ENCODE measurements at regions not wholly inside any gene's neighbourhood (a gene's known extent, or its start where the extent isn't known, plus 50 kb on each side); places are given as distances from the start of the nearest gene placed in this dataset.

DNA sequence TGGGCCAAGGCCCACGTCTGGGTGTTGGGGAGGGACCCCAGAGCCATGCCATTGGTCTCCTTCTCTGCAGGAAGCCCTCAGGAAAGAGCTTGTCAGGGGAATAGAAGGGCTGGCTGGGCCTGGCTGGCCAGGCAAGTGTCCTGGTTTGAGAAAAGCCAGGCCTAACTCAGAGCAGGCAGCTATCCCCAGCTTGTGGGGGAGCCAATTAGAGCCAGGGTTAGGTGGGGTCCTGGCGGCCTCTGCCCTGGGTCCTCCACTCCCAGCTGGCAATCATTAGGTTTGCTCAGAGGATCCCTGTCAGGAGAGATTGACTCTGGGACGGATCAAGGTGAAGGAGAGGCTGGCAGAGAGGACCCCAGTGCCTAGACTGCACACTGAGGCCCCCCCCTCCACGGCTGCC, 64.8 kb downstream of the PJA1 start:
- TF ChIP-seq CTCF (IDR thresholded peaks at IDR 0.05; ENCODE audit: low read depth, low read length, poor library complexity, severe bottlenecking) (no peak), EZH2phosphoT487 (IDR thresholded peaks at IDR 0.05; ENCODE audit: borderline replicate concordance, low read length) (no peak)
- Histone ChIP-seq H3K4me2 (ENCODE audit: low read length) (no peak overlapping the region), H3K27me3 (ENCODE audit: control insufficient read depth, low read length) (no peaks in the 10 kb centered on the region), H3K4me3 (ENCODE audit: low read length) (no peak overlapping the region), H3K9me2 (replicated peaks; ENCODE audit: control insufficient read depth, low read length) (no peaks in the 10 kb centered on the region), H3K4me1 (ENCODE audit: control insufficient read depth, low read length) (no peaks in the 10 kb centered on the region), H3K27ac (ENCODE audit: low read depth, low read length) (no peak overlapping the region), H3K36me3 (ENCODE audit: control insufficient read depth, low read length) (no peaks in the 10 kb centered on the region), H3F3A (ENCODE audit: control insufficient read depth, insufficient read depth) (no peaks in the 10 kb centered on the region), H4K20me1 (ENCODE audit: control insufficient read depth, insufficient read depth, low read depth, low read length) (no peaks in the 10 kb centered on the region), H3K9me3 (ENCODE audit: control insufficient read depth, insufficient read depth, low read length) (no peaks in the 10 kb centered on the region), H3K79me2 (ENCODE audit: control insufficient read depth, low read length) (no peaks in the 10 kb centered on the region)

- no peak overlapping the region for H3K4me2 ChIP-seq (ENCODE audit: low read length)
- H3K79me2 ChIP-seq (ENCODE audit: control insufficient read depth, low read length): no peaks in the 10 kb centered on the region
- H3K4me3 ChIP-seq (ENCODE audit: low read length): no peak overlapping the region
- H3K36me3 ChIP-seq (ENCODE audit: control insufficient read depth, low read length): no peaks in the 10 kb centered on the region
- no peak overlapping the region for H3K27ac ChIP-seq (ENCODE audit: low read depth, low read length)
- H3K27me3 ChIP-seq (ENCODE audit: control insufficient read depth, low read length): no peaks in the 10 kb centered on the region
- TF ChIP-seq EZH2phosphoT487 (IDR thresholded peaks at IDR 0.05; ENCODE audit: borderline replicate concordance, low read length): no peak
- TF ChIP-seq CTCF (IDR thresholded peaks at IDR 0.05; ENCODE audit: low read depth, low read length, poor library complexity, severe bottlenecking): no peak
- H3K9me3 ChIP-seq (ENCODE audit: control insufficient read depth, insufficient read depth, low read length): no peaks in the 10 kb centered on the region
- H3F3A ChIP-seq (ENCODE audit: control insufficient read depth, insufficient read depth): no peaks in the 10 kb centered on the region
- H4K20me1 ChIP-seq (ENCODE audit: control insufficient read depth, insufficient read depth, low read depth, low read length): no peaks in the 10 kb centered on the region
- no peaks in the 10 kb centered on the region for H3K4me1 ChIP-seq (ENCODE audit: control insufficient read depth, low read length)
- no peaks in the 10 kb centered on the region for H3K9me2 ChIP-seq (replicated peaks; ENCODE audit: control insufficient read depth, low read length)
Observed at GRCh38 chrX:69097451-69098236, 67.6 kb downstream of the PJA1 start.

DNA sequence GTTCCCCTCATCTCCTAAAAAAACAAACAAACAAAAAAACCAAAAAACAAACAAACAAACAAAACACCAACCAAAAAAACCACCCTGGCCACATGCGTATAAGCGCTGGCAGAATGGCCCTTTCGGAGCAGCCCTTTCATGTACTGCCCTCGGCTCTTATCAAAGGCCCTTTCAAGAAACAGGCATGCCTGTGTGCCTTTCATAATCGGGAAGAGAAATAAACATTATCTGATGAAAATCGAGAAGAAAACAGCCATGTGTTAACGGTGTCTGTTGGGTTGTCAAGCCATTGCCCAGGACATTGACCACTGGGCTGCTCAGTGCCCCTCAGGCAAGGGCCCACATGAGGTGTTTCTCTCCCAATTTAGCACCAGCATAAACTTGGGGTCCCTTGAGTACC, 68.3 kb downstream of the PJA1 start:
- no peaks in the 10 kb centered on the region for H3K9me3 ChIP-seq (ENCODE audit: control insufficient read depth, insufficient read depth, low read length)
- H3K4me3 ChIP-seq (ENCODE audit: low read length): no peak overlapping the region
- H4K20me1 ChIP-seq (ENCODE audit: control insufficient read depth, insufficient read depth, low read depth, low read length): no peaks in the 10 kb centered on the region
- H3K4me1 ChIP-seq (ENCODE audit: control insufficient read depth, low read length): no peaks in the 10 kb centered on the region
- H3K9me2 ChIP-seq (replicated peaks; ENCODE audit: control insufficient read depth, low read length): no peaks in the 10 kb centered on the region
- H3F3A ChIP-seq (ENCODE audit: control insufficient read depth, insufficient read depth): no peaks in the 10 kb centered on the region
- TF ChIP-seq EZH2phosphoT487 (IDR thresholded peaks at IDR 0.05; ENCODE audit: borderline replicate concordance, low read length) (no peak), CTCF (IDR thresholded peaks at IDR 0.05; ENCODE audit: low read depth, low read length, poor library complexity, severe bottlenecking) (no peak)
- no peaks in the 10 kb centered on the region for H3K36me3 ChIP-seq (ENCODE audit: control insufficient read depth, low read length)
- H3K4me2 ChIP-seq (ENCODE audit: low read length): no peak overlapping the region
- H3K27me3 ChIP-seq (ENCODE audit: control insufficient read depth, low read length): no peaks in the 10 kb centered on the region
- no peak overlapping the region for H3K27ac ChIP-seq (ENCODE audit: low read depth, low read length)
- no peaks in the 10 kb centered on the region for H3K79me2 ChIP-seq (ENCODE audit: control insufficient read depth, low read length)

All from DOHH2 (cell line).